Astrocyte of the spinal cord (primary cell): ENCODE measurements at regions not wholly inside any gene's neighbourhood (a gene's known extent, or its start where the extent isn't known, plus 50 kb on each side); places are given as distances from the start of the nearest gene placed in this dataset.

ENCODE experiments used
- DNase-seq: peaks from one replicate; pipeline ENCODE4 v3.0.0; 2011; ENCODE audit warnings: low read depth, low spot score
- H3K4me3 ChIP-seq: 2 replicates; pipeline ENCODE4 v1.5.1; 2011; ENCODE audit warnings: low read depth, mild to moderate bottlenecking, low read length, moderate library complexity
- in situ Hi-C: cut with HindIII; loops from 2 replicates; pipeline ENCODE4 v1.10.0; 2017; ENCODE audit warnings: low sequenced_read_pairs
- TF ChIP-seq, protein P1 (sequence below): IDR thresholded peaks from 2 replicates; pipeline ENCODE4 v1.5.1; 2012; ENCODE audit warnings: low read depth, mild to moderate bottlenecking, low read length, inconsistent platforms

DNA sequence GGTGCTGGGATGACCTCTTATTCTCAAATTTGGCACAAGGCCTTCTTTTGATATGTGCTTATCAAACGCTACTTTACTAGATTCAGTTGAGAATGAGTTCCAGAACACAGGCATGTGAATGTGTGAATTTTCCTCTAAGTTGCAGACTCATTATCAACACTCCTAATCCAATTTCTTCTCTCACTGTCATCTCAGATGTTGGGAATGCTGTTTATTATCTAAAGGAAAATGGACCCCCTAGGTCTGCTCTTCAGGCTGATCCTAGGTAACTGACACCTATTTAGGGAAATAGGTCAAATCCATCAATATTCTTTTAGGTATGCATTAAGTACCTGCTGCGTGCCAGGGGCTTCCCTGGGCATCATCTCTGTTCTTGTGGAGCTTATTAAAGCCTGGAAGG, 215.0 kb upstream of the NOX3 start:
- H3K4me3 ChIP-seq, result no peak overlapping the region
- in situ Hi-C loops, result no loop called here
- TF ChIP-seq, protein P1, sequence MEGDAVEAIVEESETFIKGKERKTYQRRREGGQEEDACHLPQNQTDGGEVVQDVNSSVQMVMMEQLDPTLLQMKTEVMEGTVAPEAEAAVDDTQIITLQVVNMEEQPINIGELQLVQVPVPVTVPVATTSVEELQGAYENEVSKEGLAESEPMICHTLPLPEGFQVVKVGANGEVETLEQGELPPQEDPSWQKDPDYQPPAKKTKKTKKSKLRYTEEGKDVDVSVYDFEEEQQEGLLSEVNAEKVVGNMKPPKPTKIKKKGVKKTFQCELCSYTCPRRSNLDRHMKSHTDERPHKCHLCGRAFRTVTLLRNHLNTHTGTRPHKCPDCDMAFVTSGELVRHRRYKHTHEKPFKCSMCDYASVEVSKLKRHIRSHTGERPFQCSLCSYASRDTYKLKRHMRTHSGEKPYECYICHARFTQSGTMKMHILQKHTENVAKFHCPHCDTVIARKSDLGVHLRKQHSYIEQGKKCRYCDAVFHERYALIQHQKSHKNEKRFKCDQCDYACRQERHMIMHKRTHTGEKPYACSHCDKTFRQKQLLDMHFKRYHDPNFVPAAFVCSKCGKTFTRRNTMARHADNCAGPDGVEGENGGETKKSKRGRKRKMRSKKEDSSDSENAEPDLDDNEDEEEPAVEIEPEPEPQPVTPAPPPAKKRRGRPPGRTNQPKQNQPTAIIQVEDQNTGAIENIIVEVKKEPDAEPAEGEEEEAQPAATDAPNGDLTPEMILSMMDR, result no peak
- no peak for DNase-seq

- no peak overlapping the region for H3K4me3 ChIP-seq
- no peak for DNase-seq
- in situ Hi-C loops, result no loop called here
- TF ChIP-seq, protein P1, result no peak
Observed at GRCh38 chr6:155660251-155660977, 204.8 kb upstream of the NOX3 start.

- no peak for DNase-seq
- in situ Hi-C loops, result no loop called here
- H3K4me3 ChIP-seq, result no peak overlapping the region
- TF ChIP-seq, protein P1, result no peak
Observed at GRCh38 chr6:155656024-155656423, 200.4 kb upstream of the NOX3 start.

GRCh38 chr6:155654474-155654873, 198.8 kb upstream of the NOX3 start:
- H3K4me3 ChIP-seq, result no peak overlapping the region
- DNase-seq, result no peak
- in situ Hi-C loops, result no loop called here
- TF ChIP-seq, protein P1, result no peak

- in situ Hi-C loops, result no loop called here
- no peak for DNase-seq
- TF ChIP-seq, protein P1, result no peak
- no peak overlapping the region for H3K4me3 ChIP-seq
Observed at GRCh38 chr6:155648301-155648700, 192.7 kb upstream of the NOX3 start.

DNA sequence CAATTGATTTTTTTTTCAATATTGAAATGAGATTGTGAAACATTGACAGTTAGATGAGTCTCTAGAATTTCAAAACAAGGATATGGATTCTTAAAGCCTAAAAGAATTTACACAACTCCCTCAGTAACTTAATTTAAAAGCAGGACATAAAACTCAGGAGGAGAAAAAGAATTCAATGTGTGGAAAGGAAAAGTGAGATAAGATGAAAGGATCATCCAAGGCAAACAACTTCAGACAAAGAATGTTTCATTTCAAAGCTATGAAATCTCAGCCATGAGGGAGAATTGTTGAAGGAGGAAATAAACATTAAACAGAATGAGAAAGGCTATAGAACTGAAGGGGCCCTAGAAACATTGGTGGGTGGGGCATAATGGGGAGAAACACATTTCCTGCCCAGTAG, 191.7 kb upstream of the NOX3 start:
- H3K4me3 ChIP-seq, result no peak overlapping the region
- in situ Hi-C loops, result no loop called here
- DNase-seq, result no peak
- TF ChIP-seq, protein P1, result no peak
